ENCODE measurements at regions not wholly inside any gene's neighbourhood (a gene's known extent, or its start where the extent isn't known, plus 50 kb on each side); places are given as distances from the start of the nearest gene placed in this dataset.

DNA sequence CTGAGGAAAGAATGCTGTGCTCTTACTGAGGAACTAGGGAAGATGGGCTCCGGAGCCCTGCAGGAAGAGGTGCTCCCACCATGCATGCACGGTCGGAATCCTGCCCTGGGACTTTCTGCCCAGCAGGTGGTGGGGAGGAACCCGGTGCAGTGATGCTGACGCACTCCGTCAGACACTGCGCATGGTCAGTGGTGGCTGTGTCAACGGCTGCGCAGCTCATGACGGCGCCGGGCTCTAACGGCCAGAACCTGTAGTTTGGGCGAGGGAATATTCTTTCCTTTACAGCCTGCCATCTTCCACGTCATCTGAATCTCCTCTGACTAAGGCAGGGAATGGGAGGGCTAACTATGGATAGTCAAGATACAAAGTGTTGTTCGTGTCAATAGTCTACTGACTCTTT is 189.2 kb upstream of the MGMT start:
- TF ChIP-seq POLR2A (IDR thresholded peaks at IDR 0.05), result no peak
- TF ChIP-seq, protein P1, sequence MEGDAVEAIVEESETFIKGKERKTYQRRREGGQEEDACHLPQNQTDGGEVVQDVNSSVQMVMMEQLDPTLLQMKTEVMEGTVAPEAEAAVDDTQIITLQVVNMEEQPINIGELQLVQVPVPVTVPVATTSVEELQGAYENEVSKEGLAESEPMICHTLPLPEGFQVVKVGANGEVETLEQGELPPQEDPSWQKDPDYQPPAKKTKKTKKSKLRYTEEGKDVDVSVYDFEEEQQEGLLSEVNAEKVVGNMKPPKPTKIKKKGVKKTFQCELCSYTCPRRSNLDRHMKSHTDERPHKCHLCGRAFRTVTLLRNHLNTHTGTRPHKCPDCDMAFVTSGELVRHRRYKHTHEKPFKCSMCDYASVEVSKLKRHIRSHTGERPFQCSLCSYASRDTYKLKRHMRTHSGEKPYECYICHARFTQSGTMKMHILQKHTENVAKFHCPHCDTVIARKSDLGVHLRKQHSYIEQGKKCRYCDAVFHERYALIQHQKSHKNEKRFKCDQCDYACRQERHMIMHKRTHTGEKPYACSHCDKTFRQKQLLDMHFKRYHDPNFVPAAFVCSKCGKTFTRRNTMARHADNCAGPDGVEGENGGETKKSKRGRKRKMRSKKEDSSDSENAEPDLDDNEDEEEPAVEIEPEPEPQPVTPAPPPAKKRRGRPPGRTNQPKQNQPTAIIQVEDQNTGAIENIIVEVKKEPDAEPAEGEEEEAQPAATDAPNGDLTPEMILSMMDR (IDR thresholded peaks at IDR 0.05), result no peak
